Panc1 (cell line): ENCODE measurements at regions not wholly inside any gene's neighbourhood (a gene's known extent, or its start where the extent isn't known, plus 50 kb on each side); places are given as distances from the start of the nearest gene placed in this dataset.

Experiments used
- CTCF ChIP-seq: fragments of 450-650 bp; IDR thresholded peaks from 2 replicates; pipeline ENCODE4 v1.5.1; 2017; ENCODE audit warnings: mild to moderate bottlenecking
- POLR2AphosphoS5 ChIP-seq: IDR thresholded peaks from 2 replicates; pipeline ENCODE4 v1.6.1; 2012; ENCODE audit warnings: mild to moderate bottlenecking, low read depth, low read length, moderate library complexity
- SIN3A ChIP-seq: IDR thresholded peaks from 2 replicates; pipeline ENCODE4 v1.6.1; 2012; ENCODE audit warnings: low read depth, mild to moderate bottlenecking, low read length, moderate library complexity, borderline replicate concordance; ENCODE audit not compliant: insufficient read depth
- TCF7L2 ChIP-seq: IDR thresholded peaks from 2 replicates; pipeline ENCODE4 v1.6.1; 2011; ENCODE audit warnings: mild to moderate bottlenecking, low read depth, low read length, inconsistent platforms
- TF ChIP-seq, protein P1 (sequence below), 2 experiments: IDR thresholded peaks; 2 replicates each; pipeline ENCODE4 v1.6.1; 2011 to 2012; ENCODE audit warnings: low read depth in 2 of 2, control low read depth in 1 of 2, low read length in 1 of 2, mild to moderate bottlenecking in 1 of 2, moderate library complexity in 1 of 2; ENCODE audit not compliant: insufficient read depth in 1 of 2

GRCh38 chr20:12837646-12838045 lies 171.1 kb upstream of the SPTLC3 start:
- TF ChIP-seq CTCF, result no peak
- no peak for TF ChIP-seq POLR2AphosphoS5
- TF ChIP-seq TCF7L2, result no peak
- TF ChIP-seq, protein P1, sequence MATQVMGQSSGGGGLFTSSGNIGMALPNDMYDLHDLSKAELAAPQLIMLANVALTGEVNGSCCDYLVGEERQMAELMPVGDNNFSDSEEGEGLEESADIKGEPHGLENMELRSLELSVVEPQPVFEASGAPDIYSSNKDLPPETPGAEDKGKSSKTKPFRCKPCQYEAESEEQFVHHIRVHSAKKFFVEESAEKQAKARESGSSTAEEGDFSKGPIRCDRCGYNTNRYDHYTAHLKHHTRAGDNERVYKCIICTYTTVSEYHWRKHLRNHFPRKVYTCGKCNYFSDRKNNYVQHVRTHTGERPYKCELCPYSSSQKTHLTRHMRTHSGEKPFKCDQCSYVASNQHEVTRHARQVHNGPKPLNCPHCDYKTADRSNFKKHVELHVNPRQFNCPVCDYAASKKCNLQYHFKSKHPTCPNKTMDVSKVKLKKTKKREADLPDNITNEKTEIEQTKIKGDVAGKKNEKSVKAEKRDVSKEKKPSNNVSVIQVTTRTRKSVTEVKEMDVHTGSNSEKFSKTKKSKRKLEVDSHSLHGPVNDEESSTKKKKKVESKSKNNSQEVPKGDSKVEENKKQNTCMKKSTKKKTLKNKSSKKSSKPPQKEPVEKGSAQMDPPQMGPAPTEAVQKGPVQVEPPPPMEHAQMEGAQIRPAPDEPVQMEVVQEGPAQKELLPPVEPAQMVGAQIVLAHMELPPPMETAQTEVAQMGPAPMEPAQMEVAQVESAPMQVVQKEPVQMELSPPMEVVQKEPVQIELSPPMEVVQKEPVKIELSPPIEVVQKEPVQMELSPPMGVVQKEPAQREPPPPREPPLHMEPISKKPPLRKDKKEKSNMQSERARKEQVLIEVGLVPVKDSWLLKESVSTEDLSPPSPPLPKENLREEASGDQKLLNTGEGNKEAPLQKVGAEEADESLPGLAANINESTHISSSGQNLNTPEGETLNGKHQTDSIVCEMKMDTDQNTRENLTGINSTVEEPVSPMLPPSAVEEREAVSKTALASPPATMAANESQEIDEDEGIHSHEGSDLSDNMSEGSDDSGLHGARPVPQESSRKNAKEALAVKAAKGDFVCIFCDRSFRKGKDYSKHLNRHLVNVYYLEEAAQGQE (IDR thresholded peaks at IDR 0.05; ENCODE audit: insufficient read depth in 1 of 2, low read depth in 2 of 2, low read length in 1 of 2), result no peak
- TF ChIP-seq SIN3A, result no peak
